ENCODE measurements at regions not wholly inside any gene's neighbourhood (a gene's known extent, or its start where the extent isn't known, plus 50 kb on each side); places are given as distances from the start of the nearest gene placed in this dataset.

DNA sequence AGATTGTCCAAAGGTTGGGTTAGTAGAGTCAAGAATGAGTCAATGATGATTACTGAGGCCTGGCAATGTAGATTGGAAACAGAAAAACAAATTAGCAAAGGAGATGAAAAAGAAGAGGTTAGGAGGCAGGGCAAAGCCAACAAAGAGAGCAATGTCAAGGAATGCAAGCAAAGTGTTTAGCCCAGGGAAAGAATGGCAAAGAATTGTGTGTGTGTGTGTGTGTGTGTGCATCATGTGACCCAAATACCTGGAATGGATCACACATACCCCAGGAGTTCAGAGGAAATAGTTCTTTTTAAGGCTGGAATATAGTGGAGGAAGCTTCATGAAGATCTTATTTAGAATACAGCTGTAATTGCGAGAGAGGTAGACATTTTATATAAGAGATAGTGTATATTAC lies 831.7 kb upstream of the ARPP21 start:
- Histone ChIP-seq H3K27ac (ENCODE audit: low read depth, low read length) (no peak overlapping the region), H3K4me3 (ENCODE audit: insufficient read depth, low read length, poor library complexity, severe bottlenecking) (no peak overlapping the region), H3K36me3 (ENCODE audit: low read length) (no peaks in the 10 kb centered on the region), H3K9ac (ENCODE audit: low read length) (no peak overlapping the region), H4K20me1 (ENCODE audit: low read depth, low read length) (no peaks in the 10 kb centered on the region), H2AFZ (ENCODE audit: low read depth, low read length, severe bottlenecking) (no peak overlapping the region), H3F3A (ENCODE audit: insufficient read depth) (no peaks in the 10 kb centered on the region), H3K4me2 (ENCODE audit: low read depth, low read length, poor library complexity, severe bottlenecking) (no peak overlapping the region), H3K27me3 (ENCODE audit: low read length) (no peaks in the 10 kb centered on the region), H3K79me2 (ENCODE audit: insufficient read depth, low read length) (no peaks in the 10 kb centered on the region), H3K9me2 (replicated peaks; ENCODE audit: insufficient read depth, low read length) (no peaks in the 10 kb centered on the region), H3K9me3 (ENCODE audit: insufficient read depth, low read length) (no peaks in the 10 kb centered on the region)
- TF ChIP-seq, protein P1, sequence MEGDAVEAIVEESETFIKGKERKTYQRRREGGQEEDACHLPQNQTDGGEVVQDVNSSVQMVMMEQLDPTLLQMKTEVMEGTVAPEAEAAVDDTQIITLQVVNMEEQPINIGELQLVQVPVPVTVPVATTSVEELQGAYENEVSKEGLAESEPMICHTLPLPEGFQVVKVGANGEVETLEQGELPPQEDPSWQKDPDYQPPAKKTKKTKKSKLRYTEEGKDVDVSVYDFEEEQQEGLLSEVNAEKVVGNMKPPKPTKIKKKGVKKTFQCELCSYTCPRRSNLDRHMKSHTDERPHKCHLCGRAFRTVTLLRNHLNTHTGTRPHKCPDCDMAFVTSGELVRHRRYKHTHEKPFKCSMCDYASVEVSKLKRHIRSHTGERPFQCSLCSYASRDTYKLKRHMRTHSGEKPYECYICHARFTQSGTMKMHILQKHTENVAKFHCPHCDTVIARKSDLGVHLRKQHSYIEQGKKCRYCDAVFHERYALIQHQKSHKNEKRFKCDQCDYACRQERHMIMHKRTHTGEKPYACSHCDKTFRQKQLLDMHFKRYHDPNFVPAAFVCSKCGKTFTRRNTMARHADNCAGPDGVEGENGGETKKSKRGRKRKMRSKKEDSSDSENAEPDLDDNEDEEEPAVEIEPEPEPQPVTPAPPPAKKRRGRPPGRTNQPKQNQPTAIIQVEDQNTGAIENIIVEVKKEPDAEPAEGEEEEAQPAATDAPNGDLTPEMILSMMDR (IDR thresholded peaks at IDR 0.05; ENCODE audit: insufficient read depth, low read length, poor library complexity, severe bottlenecking), result no peak
- no peak for TF ChIP-seq EZH2phosphoT487 (conservative IDR thresholded peaks at IDR 0.05; ENCODE audit: low read length)

DNA sequence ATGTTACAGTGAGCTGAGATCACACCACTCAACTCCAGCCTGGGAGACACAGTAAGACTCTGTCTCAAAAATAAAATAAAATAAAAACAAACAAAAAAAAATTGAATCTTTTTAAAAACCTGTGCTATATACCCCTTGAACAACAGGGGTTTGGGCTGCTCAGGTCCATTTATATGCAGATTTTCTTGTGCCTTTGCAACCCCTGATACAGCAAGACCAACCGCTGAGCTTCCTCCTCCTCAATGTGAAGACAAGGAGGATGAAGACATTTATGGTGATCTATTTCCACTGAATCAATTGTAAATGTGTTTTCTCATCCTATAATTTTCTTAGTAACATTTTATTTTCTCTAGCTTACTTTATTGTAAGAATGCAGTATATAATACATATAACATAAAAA lies 831.0 kb upstream of the ARPP21 start:
- Histone ChIP-seq H3K27ac (ENCODE audit: low read depth, low read length) (no peak overlapping the region), H3K4me2 (ENCODE audit: low read depth, low read length, poor library complexity, severe bottlenecking) (no peak overlapping the region), H3K9me2 (replicated peaks; ENCODE audit: insufficient read depth, low read length) (no peaks in the 10 kb centered on the region), H3K4me3 (ENCODE audit: insufficient read depth, low read length, poor library complexity, severe bottlenecking) (no peak overlapping the region), H3K79me2 (ENCODE audit: insufficient read depth, low read length) (no peaks in the 10 kb centered on the region), H3K27me3 (ENCODE audit: low read length) (no peaks in the 10 kb centered on the region), H2AFZ (ENCODE audit: low read depth, low read length, severe bottlenecking) (no peak overlapping the region), H3K9ac (ENCODE audit: low read length) (no peak overlapping the region), H3F3A (ENCODE audit: insufficient read depth) (no peaks in the 10 kb centered on the region), H3K9me3 (ENCODE audit: insufficient read depth, low read length) (no peaks in the 10 kb centered on the region), H4K20me1 (ENCODE audit: low read depth, low read length) (no peaks in the 10 kb centered on the region), H3K36me3 (ENCODE audit: low read length) (no peaks in the 10 kb centered on the region)
- TF ChIP-seq, protein P1 (IDR thresholded peaks at IDR 0.05; ENCODE audit: insufficient read depth, low read length, poor library complexity, severe bottlenecking), result no peak
- no peak for TF ChIP-seq EZH2phosphoT487 (conservative IDR thresholded peaks at IDR 0.05; ENCODE audit: low read length)

DNA sequence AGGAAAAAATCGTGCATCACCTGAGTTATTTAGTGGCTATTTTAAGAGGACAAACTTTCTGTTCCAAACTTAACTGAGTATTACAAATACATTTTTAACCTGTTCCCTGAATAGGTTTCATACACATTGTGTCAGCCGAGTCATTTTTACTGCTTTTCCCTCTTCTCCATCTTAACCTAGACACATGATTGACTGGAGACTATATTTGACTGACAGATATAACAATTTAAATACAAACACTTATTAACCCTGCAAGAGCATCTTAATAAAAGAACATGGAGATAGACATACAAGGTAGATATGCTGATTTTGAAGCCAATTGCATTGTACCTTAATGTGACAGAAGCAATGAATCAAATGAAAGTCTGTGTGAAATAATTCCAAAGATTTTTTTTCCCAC lies 810.5 kb upstream of the ARPP21 start:
- Histone ChIP-seq H3K9me2 (replicated peaks; ENCODE audit: insufficient read depth, low read length) (no peaks in the 10 kb centered on the region), H4K20me1 (ENCODE audit: low read depth, low read length) (no peaks in the 10 kb centered on the region), H3K36me3 (ENCODE audit: low read length) (no peaks in the 10 kb centered on the region), H3K4me2 (ENCODE audit: low read depth, low read length, poor library complexity, severe bottlenecking) (no peak overlapping the region), H3K27ac (ENCODE audit: low read depth, low read length) (no peak overlapping the region), H3F3A (ENCODE audit: insufficient read depth) (no peaks in the 10 kb centered on the region), H3K79me2 (ENCODE audit: insufficient read depth, low read length) (no peaks in the 10 kb centered on the region), H3K27me3 (ENCODE audit: low read length) (no peaks in the 10 kb centered on the region), H2AFZ (ENCODE audit: low read depth, low read length, severe bottlenecking) (no peak overlapping the region), H3K4me3 (ENCODE audit: insufficient read depth, low read length, poor library complexity, severe bottlenecking) (no peak overlapping the region), H3K9ac (ENCODE audit: low read length) (no peak overlapping the region), H3K9me3 (ENCODE audit: insufficient read depth, low read length) (no peaks in the 10 kb centered on the region; the same call in 1 of the 2 replicates)
- TF ChIP-seq, protein P1 (IDR thresholded peaks at IDR 0.05; ENCODE audit: insufficient read depth, low read length, poor library complexity, severe bottlenecking), result no peak
- no peak for TF ChIP-seq EZH2phosphoT487 (conservative IDR thresholded peaks at IDR 0.05; ENCODE audit: low read length)
